Fibroblast of the aortic adventitia (primary cell): ENCODE measurements at regions not wholly inside any gene's neighbourhood (a gene's known extent, or its start where the extent isn't known, plus 50 kb on each side); places are given as distances from the start of the nearest gene placed in this dataset.

Source experiments
- DNase-seq: peaks from one replicate; pipeline ENCODE4 v3.0.0-alpha.2; 2010; ENCODE audit warnings: low read depth
- H3K4me3 ChIP-seq: 2 replicates; pipeline ENCODE4 v1.5.1; 2011; ENCODE audit warnings: low read depth, mild to moderate bottlenecking, control low read depth, low read length, moderate library complexity
- TF ChIP-seq, protein P1 (sequence below): IDR thresholded peaks from 2 replicates; pipeline ENCODE4 v1.5.1; 2011; ENCODE audit warnings: mild to moderate bottlenecking, low read length, control low read depth, inconsistent platforms; ENCODE audit not compliant: insufficient read depth

DNA sequence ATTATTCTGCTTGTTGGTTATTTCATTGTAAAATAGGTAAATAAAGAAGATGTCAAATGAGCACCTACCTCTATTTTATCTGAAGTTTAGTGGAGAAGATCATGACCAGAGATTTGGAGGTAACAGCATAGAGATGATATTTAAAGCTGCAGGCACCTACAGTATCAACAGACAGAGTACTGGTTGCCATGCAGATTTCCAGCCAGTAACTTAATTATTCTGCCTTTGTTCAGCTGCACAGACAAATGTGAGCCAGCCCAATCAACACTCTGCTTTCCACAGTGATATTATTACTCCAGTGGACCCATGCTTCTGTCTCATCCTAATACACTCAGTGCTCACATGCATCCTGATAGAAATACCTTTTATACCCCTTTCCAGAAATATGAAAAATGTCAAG, 348.5 kb upstream of the RGS6 start:
- DNase-seq = no peak
- TF ChIP-seq, protein P1, sequence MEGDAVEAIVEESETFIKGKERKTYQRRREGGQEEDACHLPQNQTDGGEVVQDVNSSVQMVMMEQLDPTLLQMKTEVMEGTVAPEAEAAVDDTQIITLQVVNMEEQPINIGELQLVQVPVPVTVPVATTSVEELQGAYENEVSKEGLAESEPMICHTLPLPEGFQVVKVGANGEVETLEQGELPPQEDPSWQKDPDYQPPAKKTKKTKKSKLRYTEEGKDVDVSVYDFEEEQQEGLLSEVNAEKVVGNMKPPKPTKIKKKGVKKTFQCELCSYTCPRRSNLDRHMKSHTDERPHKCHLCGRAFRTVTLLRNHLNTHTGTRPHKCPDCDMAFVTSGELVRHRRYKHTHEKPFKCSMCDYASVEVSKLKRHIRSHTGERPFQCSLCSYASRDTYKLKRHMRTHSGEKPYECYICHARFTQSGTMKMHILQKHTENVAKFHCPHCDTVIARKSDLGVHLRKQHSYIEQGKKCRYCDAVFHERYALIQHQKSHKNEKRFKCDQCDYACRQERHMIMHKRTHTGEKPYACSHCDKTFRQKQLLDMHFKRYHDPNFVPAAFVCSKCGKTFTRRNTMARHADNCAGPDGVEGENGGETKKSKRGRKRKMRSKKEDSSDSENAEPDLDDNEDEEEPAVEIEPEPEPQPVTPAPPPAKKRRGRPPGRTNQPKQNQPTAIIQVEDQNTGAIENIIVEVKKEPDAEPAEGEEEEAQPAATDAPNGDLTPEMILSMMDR = no peak
- no peak overlapping the region for H3K4me3 ChIP-seq

DNA sequence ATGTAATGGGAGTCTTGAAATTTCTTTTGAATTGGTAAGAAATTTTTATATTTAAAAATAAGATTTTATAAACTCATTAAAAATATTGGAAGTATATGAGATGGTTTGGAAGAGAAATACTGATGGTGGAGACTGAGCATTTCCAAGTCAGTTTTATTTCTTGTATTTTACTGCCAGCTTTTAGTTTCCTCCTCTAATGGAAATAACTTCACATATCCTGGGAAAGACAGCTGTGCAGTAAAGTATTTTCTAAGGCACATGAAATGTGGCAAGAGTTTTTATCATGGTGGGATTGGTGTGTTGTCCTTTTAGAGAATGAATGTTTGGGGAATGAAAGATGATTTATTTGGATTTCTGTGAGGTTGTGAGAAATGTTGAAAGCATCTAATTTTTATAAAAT, 346.9 kb upstream of the RGS6 start:
- TF ChIP-seq, protein P1 = no peak
- DNase-seq = no peak
- no peak overlapping the region for H3K4me3 ChIP-seq

DNA sequence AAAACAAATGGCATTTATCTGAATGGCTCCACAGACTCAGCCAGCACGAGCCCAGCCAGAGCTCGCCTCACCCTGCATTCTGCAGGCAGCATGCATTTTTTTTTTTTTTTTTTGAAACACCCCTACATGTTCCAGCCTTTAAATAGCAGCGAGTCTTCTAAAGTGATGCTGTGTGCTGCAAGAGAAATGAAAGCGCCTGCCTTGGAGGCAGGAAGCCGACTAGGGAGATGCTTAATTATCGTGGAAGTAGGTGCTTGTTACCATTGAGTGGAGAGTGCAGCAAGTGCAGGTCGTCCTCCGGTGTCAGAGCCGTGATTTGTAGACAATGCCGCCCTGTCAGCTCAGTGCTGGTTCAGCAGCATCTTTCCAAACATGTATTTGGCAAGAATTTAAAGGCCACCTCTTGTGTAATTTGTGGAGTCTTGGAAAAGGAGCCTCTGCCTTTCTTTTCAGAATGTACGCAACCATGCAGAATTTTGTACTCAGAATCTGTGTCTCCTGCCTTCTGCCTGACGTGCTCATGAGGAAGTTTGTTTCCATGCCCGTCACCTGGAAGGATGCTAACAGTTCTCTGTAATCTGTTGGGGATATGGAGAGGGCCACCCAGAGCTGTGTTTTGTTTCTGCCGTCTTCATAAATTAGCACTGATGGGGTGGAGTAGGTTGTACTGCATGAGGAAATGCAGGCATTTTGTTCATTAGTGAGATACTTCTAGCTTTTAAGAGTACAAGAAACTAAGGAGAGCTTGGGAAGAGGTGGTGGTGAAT, 345.9 kb upstream of the RGS6 start:
- H3K4me3 ChIP-seq = peak overlapping the region; percentile 61
- peak; percentile 79 for DNase-seq
- TF ChIP-seq, protein P1 = no peak

DNA sequence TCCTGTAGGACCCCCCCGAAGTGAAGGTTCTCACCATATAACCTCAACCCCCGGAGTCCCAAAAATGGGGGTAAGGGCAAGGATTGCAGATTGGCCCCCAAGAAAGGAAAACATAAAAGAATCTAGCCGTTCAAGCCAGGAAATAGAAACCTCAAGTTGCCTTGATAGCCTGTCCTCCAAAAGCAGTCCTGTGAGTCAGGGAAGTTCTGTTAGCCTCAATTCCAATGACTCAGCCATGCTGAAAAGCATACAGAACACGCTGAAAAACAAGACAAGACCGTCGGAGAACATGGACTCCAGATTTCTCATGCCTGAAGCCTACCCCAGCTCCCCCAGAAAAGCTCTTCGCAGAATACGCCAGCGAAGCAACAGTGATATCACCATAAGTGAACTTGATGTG, 344.2 kb upstream of the RGS6 start:
- TF ChIP-seq, protein P1 = no peak
- DNase-seq = peak; percentile 70
- H3K4me3 ChIP-seq = no peak overlapping the region

DNA sequence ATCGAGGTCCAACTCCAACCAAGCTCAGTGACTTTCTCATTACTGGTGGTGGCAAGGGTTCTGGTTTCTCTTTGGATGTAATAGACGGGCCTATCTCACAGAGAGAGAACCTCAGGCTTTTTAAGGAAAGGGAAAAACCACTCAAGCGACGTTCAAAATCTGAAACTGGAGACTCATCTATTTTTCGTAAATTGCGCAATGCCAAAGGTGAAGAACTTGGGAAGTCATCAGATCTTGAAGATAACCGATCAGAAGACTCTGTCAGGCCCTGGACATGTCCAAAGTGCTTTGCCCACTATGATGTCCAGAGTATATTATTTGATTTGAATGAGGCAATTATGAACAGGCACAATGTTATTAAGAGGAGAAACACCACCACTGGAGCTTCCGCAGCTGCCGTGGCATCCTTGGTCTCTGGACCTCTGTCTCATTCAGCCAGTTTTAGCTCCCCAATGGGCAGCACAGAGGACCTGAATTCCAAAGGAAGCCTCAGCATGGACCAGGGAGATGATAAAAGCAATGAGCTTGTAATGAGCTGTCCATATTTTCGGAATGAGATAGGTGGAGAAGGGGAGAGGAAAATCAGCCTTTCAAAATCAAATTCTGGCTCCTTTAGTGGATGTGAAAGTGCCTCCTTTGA, 343.5 kb upstream of the RGS6 start:
- DNase-seq = no peak
- H3K4me3 ChIP-seq = peak overlapping the region; percentile 9
- TF ChIP-seq, protein P1 = no peak

DNA sequence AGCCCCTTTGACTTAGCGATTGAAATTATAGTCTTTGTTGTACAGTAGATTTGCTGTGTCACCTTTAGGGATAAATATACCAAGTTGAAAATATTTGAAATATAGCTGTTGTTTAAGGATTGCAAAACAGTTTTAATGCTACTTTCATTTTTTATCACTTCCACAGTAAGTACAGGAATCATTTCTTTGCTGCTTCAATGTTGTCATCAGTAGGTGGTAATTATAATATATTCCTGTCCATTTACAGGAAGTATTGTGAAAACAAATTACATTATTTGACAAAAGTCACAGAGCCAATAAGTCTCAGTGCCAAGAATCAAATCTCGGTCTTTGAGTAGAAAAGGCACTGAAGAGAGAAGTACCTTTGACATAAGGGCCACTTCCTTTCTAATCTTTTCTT, 342.6 kb upstream of the RGS6 start:
- DNase-seq = no peak
- TF ChIP-seq, protein P1 = no peak
- peak overlapping the region; percentile 15 for H3K4me3 ChIP-seq

DNA sequence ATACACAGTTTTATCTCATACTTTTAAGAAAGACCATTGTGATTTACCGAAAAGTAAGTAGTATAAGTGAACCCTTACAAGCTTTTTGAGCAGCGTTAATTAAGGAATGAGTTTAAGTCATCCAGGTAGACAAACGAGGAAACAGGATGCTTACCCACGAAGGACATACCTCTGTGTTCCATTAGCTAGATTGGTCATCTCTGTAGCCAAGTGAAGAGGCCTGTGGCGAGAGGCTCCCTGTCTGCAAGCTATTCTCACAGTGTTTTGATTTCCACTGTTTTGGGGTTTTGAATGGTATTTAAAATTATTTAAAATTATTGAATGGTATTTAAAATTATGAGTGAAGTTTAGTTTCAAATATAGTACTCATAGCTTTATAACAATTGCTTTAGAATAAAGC, 342.1 kb upstream of the RGS6 start:
- peak overlapping the region; percentile 9 for H3K4me3 ChIP-seq
- DNase-seq = no peak
- TF ChIP-seq, protein P1 = no peak
